Mammary epithelial cell (primary cell): ENCODE measurements at regions not wholly inside any gene's neighbourhood (a gene's known extent, or its start where the extent isn't known, plus 50 kb on each side); places are given as distances from the start of the nearest gene placed in this dataset.

ENCODE experiments used
- CTCF ChIP-seq, 2 donors: IDR thresholded peaks in 1 of 2; conservative IDR thresholded peaks in 1 of 2; 2 replicates each; pipeline ENCODE4 v1.5.1; 2011 to 2012; ENCODE audit warnings: inconsistent platforms in 2 of 2, low read length in 2 of 2, mild to moderate bottlenecking in 2 of 2, control low read depth in 1 of 2, low read depth in 1 of 2; ENCODE audit not compliant: insufficient read depth in 1 of 2; ENCODE audit errors: extremely low read depth in 1 of 2
- EZH2 ChIP-seq: IDR thresholded peaks from 2 replicates; pipeline ENCODE4 v1.6.1; 2012; ENCODE audit warnings: low read length, inconsistent platforms, borderline replicate concordance

- TF ChIP-seq EZH2 = no peak
- no peak for TF ChIP-seq CTCF (conservative IDR thresholded peaks at IDR 0.05 in 1 of 2, IDR thresholded peaks at IDR 0.05 in 1 of 2; ENCODE audit: extremely low read depth in 1 of 2, insufficient read depth in 1 of 2, low read depth in 1 of 2, low read length in 2 of 2)
Measured at GRCh38 chr1:219687779-219688178, 74.9 kb upstream of the ZC3H11B start.
